ENCODE measurements at regions not wholly inside any gene's neighbourhood (a gene's known extent, or its start where the extent isn't known, plus 50 kb on each side); places are given as distances from the start of the nearest gene placed in this dataset.
"Not testable (repeated sequence)": the region's sequence is repeated elsewhere in the genome, so short reads cannot be mapped to it uniquely, and the experiment has no call there.

DNA sequence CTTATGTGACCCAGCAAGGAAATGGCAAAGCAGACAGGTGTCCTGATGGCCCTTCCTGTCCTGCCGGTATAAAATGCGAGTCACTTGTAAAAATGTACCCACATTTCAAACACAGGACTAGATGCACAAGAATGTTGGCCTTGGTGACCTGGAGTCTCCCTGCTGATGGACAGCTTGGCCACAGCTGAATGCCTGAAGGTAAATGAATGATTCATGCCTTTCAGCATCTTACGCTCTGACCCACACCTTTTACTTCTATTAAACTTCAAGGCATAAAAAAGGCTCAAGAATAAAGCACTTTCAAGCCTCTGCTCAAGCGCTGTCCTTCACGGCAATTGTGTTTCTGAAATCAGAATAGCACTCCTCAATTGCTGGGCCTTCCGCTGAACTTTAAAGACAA, 228.0 kb upstream of the SLCO3A1 start:
- DNase-seq: no peak

- no peak for DNase-seq
Observed at GRCh38 chr15:91627473-91628278, 225.8 kb upstream of the SLCO3A1 start.

GRCh38 chr15:91630090-91630489, 223.4 kb upstream of the SLCO3A1 start:
- DNase-seq: no peak

GRCh38 chr15:91632176-91632575, 221.3 kb upstream of the SLCO3A1 start:
- DNase-seq: no peak

GRCh38 chr15:91632981-91633380, 220.5 kb upstream of the SLCO3A1 start:
- no peak for DNase-seq

DNA sequence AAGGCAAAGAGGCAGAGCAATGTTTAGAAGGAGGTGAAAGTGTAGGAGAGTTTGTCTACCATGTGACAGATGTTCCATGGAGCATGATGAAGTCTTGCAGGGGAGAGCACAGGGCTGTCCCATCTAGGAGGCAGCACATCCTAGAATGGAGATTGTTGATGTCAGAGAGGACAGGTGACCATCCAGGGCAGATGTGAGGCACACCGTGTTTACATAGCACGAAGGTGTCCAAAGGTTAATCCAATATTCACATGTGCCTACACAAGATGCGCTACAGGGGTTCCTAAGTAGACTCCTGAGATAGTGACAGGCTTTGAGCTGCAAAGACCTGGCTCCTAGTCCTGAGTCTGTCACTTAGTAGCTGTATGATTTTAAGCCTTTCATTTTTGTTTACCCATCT, 219.3 kb upstream of the SLCO3A1 start:
- DNase-seq: no peak

- DNase-seq: no peak
Observed at GRCh38 chr15:91635080-91635479, 218.4 kb upstream of the SLCO3A1 start.

GRCh38 chr15:91635641-91636040, 217.9 kb upstream of the SLCO3A1 start:
- DNase-seq: no peak

GRCh38 chr15:91649016-91649415, 204.5 kb upstream of the SLCO3A1 start:
- DNase-seq: no peak

- DNase-seq: no peak
Observed at GRCh38 chr15:91649831-91650321, 203.6 kb upstream of the SLCO3A1 start.

- no peak for DNase-seq
Observed at GRCh38 chr15:91651251-91651650, 202.3 kb upstream of the SLCO3A1 start.

DNA sequence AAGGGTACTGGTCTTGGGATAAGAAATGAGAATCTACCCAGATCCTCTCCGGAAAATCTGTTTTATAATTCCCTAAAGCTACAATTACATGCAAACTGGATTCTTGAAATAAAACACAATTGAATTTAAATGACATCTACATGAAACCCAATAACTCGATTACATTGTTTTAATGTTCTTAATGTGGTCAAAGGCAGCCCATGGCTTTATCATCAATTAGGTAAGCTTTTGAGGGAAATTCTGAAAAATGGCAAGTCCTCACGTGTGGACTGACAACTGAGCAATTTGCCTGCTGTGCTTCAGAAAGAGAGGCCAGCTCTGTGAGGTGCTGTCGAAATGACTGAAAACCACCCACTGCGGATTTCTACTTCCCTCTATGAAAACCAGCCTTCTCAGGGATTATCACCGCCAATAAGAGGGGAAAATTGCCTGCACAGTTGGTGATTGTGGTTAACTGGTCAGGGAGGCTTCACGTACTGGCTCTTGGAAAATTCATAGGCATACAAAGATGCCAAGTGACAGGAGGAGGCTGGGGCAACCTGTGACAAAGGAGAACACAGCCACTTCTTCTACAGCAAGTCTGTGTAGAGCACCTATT, 200.8 kb upstream of the SLCO3A1 start:
- DNase-seq: peak in 1 of 2 experiments; percentile 7

DNA sequence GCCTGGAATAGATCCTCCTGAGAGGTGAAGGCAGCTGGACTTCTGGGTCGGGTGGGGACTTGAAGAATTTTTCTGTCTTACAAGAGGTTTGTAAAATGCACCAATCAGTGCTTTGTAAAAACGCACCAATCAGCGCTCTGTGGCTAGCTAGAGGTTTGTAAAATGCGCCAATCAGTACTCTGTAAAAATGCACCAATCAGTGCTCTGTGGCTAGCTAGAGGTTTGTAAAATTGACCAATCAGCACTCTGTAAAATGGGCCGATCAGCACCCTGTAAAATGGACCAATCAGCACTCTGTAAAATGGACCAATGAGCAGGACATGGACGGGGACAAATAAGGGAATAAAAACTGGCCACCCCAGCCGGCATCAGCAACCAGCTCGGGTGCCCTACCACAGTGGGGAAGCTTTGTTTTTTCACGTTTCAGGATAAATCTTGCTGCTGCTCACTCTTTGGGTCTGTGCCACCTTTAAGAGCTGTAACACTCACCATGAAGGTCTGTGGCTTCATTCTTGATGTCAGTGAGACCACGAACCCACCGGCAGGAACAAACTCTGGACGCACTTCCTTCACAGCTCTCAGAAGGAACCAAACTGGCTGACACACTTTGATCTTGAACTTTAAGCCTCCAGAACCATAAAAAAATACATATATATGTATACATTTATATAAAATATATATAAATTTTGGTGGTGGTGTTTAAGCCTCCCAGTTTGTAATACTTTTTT, 197.8 kb upstream of the SLCO3A1 start:
- not testable (repeated sequence) for DNase-seq

- peak; percentile 82 to 97 for DNase-seq
Observed at GRCh38 chr15:91660174-91660649, 193.3 kb upstream of the SLCO3A1 start.

- no peak for DNase-seq
Observed at GRCh38 chr15:91664224-91664836, 189.2 kb upstream of the SLCO3A1 start.

DNA sequence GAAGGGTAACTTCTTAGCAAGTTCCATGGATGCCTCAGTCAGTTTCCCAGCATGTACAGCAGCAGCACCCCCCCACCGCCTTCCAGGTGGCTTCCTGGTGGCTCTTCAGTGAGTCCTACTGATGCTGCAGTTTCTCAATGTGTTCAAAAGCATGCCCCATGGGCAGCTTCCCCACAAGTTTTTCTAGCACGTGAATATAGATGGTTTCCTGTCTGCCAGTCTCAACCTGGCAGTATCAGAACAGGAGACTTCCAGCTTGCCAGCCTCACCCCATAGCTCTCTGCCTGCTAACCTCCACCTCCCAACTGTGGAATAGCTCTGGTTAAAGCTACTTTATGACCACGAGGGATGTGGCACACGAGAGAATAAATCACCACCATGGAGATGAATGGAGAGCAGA, 188.3 kb upstream of the SLCO3A1 start:
- DNase-seq: no peak

- DNase-seq: no peak
Observed at GRCh38 chr15:91668370-91668769, 185.1 kb upstream of the SLCO3A1 start.

DNA sequence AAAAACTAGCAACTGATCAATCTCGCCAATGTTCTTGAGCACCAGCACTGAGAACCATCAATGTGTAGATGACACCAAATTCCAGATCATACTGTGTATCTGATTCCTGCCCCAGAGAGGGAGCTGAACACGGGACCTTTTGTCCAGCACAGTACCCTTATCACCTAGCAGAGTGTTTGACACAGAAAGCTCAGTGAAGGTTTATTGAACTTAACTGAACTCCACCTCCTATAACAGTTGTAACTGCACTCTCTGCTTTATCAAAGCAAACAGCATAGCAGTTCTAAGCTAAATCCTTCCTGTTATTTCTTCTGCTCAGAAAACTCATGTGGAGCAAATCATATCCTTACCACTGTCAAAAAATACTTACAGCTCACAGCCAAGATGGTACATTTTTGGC, 183.4 kb upstream of the SLCO3A1 start:
- no peak for DNase-seq

DNA sequence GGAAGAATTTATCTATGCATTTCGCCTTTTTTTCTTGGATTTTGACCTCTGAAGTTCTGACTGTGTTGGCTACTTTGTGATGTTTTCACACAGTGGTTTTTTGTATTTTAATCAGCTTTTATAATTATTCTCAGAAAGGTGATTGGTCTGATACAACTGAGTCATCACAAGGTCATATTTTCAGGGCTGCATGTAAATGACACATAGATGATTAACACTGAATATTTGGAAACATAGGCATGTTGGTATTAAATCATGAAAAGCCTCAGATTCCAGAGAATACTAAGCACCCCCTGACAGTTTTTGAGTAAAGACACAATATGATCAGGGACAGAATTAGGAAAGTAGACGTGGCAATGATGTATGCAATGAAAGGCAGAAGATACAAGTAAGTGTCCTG, 175.5 kb upstream of the SLCO3A1 start:
- no peak for DNase-seq

DNA sequence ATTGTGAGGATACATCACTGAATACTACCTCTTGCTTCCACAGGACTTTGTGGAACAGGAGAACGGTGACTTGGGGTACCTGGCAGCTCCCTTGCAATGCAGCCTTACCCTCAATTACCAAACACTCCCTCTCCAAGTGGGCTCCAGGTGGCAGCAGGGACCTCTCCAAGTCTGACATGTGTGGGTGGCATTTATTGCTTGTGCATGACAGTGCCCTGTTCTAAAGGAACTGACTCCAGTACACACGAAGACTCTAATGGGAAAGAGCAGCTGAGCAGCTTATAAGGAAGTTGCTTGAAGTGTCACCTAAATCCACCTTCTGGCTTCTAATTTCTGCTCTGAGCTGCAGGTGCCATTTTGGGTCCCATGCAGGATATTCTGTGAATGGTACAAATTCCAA, 174.1 kb upstream of the SLCO3A1 start:
- DNase-seq: no peak

DNA sequence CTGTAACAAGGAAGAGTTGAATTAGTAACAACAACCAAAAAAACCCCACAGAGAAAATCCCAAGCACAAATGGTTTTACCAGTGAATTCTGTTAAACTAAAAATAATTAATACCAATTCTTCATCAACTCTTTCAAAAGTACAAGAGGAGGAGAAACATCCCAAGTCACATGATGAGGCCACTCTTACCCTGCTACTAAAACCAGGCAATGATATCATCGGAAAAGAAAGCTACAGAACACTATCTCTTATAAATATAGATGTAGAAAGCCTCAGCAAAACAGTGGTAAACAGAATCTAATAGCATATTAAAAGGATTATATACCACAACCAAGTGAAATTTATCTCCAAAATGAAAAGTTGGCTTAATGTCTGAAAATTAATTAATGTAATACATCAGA, 168.1 kb upstream of the SLCO3A1 start:
- no peak for DNase-seq

- DNase-seq: no peak
Observed at GRCh38 chr15:91688811-91689210, 164.7 kb upstream of the SLCO3A1 start.

- no peak for DNase-seq
Observed at GRCh38 chr15:91689377-91689776, 164.1 kb upstream of the SLCO3A1 start.
